COLO829 (cell line): ENCODE measurements at regions not wholly inside any gene's neighbourhood (a gene's known extent, or its start where the extent isn't known, plus 50 kb on each side); places are given as distances from the start of the nearest gene placed in this dataset.

Source experiments
- DNase-seq: peaks from one replicate; pipeline ENCODE4 v3.0.0; 2012; ENCODE audit warnings: low spot score

- no peak for DNase-seq
These were observed 58.6 kb downstream of the TMEM17 start for GRCh38 chr2:62447411-62447810.

GRCh38 chr2:62446491-62446890, 59.5 kb downstream of the TMEM17 start:
- DNase-seq = no peak

- no peak for DNase-seq
These were observed 62.1 kb downstream of the TMEM17 start for GRCh38 chr2:62443886-62444285.

- DNase-seq = no peak
These were observed 62.5 kb downstream of the TMEM17 start for GRCh38 chr2:62443471-62443870.

GRCh38 chr2:62441824-62442223, 64.2 kb downstream of the TMEM17 start:
- no peak for DNase-seq

- DNase-seq = no peak
These were observed 64.6 kb downstream of the TMEM17 start for GRCh38 chr2:62441421-62441820.

GRCh38 chr2:62440281-62440946, 65.6 kb downstream of the TMEM17 start:
- DNase-seq = no peak

- no peak for DNase-seq
These were observed 66.6 kb downstream of the TMEM17 start for GRCh38 chr2:62439425-62439824.

- no peak for DNase-seq
These were observed 68.2 kb downstream of the TMEM17 start for GRCh38 chr2:62437785-62438184.

GRCh38 chr2:62435720-62436119, 70.3 kb downstream of the TMEM17 start:
- no peak for DNase-seq

GRCh38 chr2:62432407-62432806, 73.6 kb downstream of the TMEM17 start:
- DNase-seq = no peak

- DNase-seq = no peak
These were observed 74.5 kb downstream of the TMEM17 start for GRCh38 chr2:62431512-62431911.

- no peak for DNase-seq
These were observed 75.8 kb downstream of the TMEM17 start for GRCh38 chr2:62430146-62430545.

GRCh38 chr2:62427146-62427545, 78.8 kb downstream of the TMEM17 start:
- DNase-seq = no peak

GRCh38 chr2:62426154-62426912, 79.7 kb downstream of the TMEM17 start:
- DNase-seq = no peak

GRCh38 chr2:62425684-62426083, 80.3 kb downstream of the TMEM17 start:
- DNase-seq = no peak

GRCh38 chr2:62424899-62425298, 81.1 kb downstream of the TMEM17 start:
- DNase-seq = no peak

- DNase-seq = peak; percentile 32
These were observed 82.0 kb downstream of the TMEM17 start for GRCh38 chr2:62423883-62424458.

GRCh38 chr2:62423235-62423634, 82.8 kb downstream of the TMEM17 start:
- DNase-seq = no peak

- no peak for DNase-seq
These were observed 90.5 kb downstream of the TMEM17 start for GRCh38 chr2:62415518-62415917.

- DNase-seq = peak; percentile 37
These were observed 91.0 kb downstream of the TMEM17 start for GRCh38 chr2:62415019-62415431.

- DNase-seq = no peak
These were observed 92.8 kb downstream of the TMEM17 start for GRCh38 chr2:62413116-62413663.

GRCh38 chr2:62412347-62412742, 93.7 kb downstream of the TMEM17 start:
- no peak for DNase-seq
